Calu3 (cell line): ENCODE measurements at regions not wholly inside any gene's neighbourhood (a gene's known extent, or its start where the extent isn't known, plus 50 kb on each side); places are given as distances from the start of the nearest gene placed in this dataset.

Experiments used
- BruUV-seq: library from RNA; stranded (reverse); fragments of 400-500 nt; replicated peaks from 2 replicates; lab custom pipeline; 2021; lab: Mats Ljungman, UMichigan
- CTCF ChIA-PET: fragments of 300-600 bp; sonication (Branson Sonifier 250); formaldehyde crosslinking; loops from one replicate; lab custom pipeline; 2022; ENCODE audit warnings: antibody characterized with exemption; lab: Charles Lee
- DNase-seq: peaks from one replicate; pipeline ENCODE4 v3.0.0; 2022
- H3K27ac Mint-ChIP-seq: one replicate; pipeline ENCODE4 v1.8.0; 2022; ENCODE audit warnings: mixed read lengths; ENCODE audit not compliant: unreplicated experiment
- H3K27me3 Mint-ChIP-seq: one replicate; pipeline ENCODE4 v1.8.0; 2022; ENCODE audit warnings: mixed read lengths; ENCODE audit not compliant: unreplicated experiment
- H3K36me3 Mint-ChIP-seq: one replicate; pipeline ENCODE4 v1.8.0; 2022; ENCODE audit warnings: mild to moderate bottlenecking, moderate library complexity, mixed read lengths; ENCODE audit not compliant: insufficient read depth, unreplicated experiment
- H3K4me1 Mint-ChIP-seq: one replicate; pipeline ENCODE4 v1.8.0; 2022; ENCODE audit warnings: mild to moderate bottlenecking, low read depth, mixed read lengths; ENCODE audit not compliant: unreplicated experiment
- H3K4me3 Mint-ChIP-seq: one replicate; pipeline ENCODE4 v1.8.0; 2022; ENCODE audit warnings: mild to moderate bottlenecking, low read depth, moderate library complexity, mixed read lengths; ENCODE audit not compliant: unreplicated experiment
- H3K9me3 Mint-ChIP-seq: one replicate; pipeline ENCODE4 v1.8.0; 2022; ENCODE audit warnings: low read depth, mixed read lengths; ENCODE audit not compliant: unreplicated experiment
- intact Hi-C: fragments of 100-400 bp; cut with micrococcal nuclease; formaldehyde crosslinking; loops from one replicate; pipeline ENCODE4 v1.10.0; 2022; ENCODE audit not compliant: unreplicated experiment
- TF ChIP-seq, protein P1 (sequence below): fragments of 200-600 bp; IDR thresholded peaks from one replicate; pipeline ENCODE4 v1.8.0; 2022; ENCODE audit warnings: antibody characterized with exemption; ENCODE audit not compliant: unreplicated experiment

DNA sequence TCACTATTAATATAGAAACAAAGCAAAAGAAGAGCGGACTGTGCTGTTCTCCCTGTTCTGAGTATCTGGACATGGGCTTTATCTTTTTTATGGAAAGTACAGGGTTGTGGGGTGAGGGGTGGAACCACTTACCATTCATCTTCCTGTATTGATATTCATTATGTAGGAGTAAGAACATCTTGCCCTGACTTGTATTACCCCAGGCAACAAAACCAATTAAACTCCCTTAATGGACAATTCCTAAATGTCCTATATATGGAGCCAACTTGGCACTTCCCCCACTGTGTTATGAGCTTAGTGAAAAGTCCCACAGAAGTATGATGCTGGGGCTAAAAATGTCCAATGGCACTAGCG lies 139.9 kb upstream of the KRR1 start:
- peaks cover 53% of the 10 kb centered on the region for H3K4me1 Mint-ChIP-seq
- no peak overlapping the region for H3K27ac Mint-ChIP-seq
- no peak for DNase-seq
- H3K27me3 Mint-ChIP-seq = no peaks in the 10 kb centered on the region
- TF ChIP-seq, protein P1, sequence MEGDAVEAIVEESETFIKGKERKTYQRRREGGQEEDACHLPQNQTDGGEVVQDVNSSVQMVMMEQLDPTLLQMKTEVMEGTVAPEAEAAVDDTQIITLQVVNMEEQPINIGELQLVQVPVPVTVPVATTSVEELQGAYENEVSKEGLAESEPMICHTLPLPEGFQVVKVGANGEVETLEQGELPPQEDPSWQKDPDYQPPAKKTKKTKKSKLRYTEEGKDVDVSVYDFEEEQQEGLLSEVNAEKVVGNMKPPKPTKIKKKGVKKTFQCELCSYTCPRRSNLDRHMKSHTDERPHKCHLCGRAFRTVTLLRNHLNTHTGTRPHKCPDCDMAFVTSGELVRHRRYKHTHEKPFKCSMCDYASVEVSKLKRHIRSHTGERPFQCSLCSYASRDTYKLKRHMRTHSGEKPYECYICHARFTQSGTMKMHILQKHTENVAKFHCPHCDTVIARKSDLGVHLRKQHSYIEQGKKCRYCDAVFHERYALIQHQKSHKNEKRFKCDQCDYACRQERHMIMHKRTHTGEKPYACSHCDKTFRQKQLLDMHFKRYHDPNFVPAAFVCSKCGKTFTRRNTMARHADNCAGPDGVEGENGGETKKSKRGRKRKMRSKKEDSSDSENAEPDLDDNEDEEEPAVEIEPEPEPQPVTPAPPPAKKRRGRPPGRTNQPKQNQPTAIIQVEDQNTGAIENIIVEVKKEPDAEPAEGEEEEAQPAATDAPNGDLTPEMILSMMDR = no peak
- H3K36me3 Mint-ChIP-seq = peaks cover 11% of the 10 kb centered on the region
- BruUV-seq = no TSS peak
- peaks cover 10% of the 10 kb centered on the region for H3K9me3 Mint-ChIP-seq
- CTCF ChIA-PET = no interaction called here
- intact Hi-C loops = no loop called here
- H3K4me3 Mint-ChIP-seq = no peak overlapping the region

DNA sequence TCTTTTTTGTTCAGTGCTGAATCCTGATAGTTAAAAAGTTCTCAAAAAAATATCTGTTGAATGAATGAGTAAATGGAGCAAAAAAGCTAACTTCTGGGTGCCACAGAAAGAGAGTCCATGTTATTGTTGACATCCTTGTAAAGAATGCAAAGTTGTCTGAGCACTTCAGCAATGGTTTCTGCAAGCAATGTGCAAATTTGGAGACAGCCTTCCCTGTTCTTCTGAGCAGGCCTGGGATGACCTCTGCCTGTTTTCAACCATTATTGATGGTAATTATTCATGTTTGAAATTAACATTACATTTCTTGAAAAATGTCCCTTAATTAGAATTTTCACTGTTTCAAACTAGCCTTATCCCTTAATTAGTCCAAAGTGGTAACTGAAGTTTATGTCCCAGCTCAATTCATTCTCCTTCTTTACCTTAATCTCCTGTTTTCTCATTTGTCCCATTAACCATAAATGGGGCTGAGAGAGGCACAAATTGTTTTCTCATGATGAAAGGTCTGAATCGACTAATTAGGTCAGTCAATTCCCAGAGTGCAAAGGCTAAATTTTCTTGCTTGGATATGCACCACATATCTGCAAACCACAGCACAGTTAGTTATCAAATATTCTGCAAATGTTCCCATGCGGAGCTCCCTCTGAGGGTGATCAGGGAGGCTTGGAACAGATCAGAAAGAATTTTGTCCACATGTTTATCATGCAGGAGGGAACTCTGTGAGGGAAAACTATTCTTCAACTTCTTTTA lies 139.4 kb upstream of the KRR1 start:
- CTCF ChIA-PET = no interaction called here
- Mint-ChIP-seq H3K27ac (no peak overlapping the region), H3K9me3 (peaks cover 10% of the 10 kb centered on the region), H3K4me1 (peaks cover 53% of the 10 kb centered on the region), H3K4me3 (no peak overlapping the region), H3K36me3 (peaks cover 7% of the 10 kb centered on the region), H3K27me3 (no peaks in the 10 kb centered on the region)
- no peak for DNase-seq
- no TSS peak for BruUV-seq
- intact Hi-C loops = no loop called here
- TF ChIP-seq, protein P1 = no peak

DNA sequence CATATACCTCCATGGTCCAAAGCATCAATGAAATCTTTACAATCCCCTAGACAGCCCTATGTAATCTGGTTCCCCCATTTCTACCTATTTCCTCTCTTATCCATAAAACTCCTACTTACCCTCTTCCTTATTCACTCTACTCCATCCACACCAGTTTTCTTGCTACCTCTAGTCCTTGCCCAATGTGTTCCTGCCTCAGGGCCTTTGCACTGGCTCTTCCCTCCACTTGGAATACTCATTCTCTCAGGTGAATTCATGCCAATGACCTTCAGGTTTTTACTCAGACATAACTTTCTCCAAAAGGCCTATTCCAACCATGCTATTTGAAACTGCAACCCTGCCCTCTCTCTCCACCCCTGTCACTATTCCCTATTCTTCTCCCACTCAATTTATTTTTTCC lies 138.7 kb upstream of the KRR1 start:
- Mint-ChIP-seq H3K27me3 (no peaks in the 10 kb centered on the region), H3K9me3 (peaks cover 7% of the 10 kb centered on the region), H3K4me3 (no peak overlapping the region), H3K36me3 (peaks cover under 1% of the 10 kb centered on the region), H3K27ac (no peak overlapping the region), H3K4me1 (peaks cover 48% of the 10 kb centered on the region)
- DNase-seq = no peak
- TF ChIP-seq, protein P1 = no peak
- intact Hi-C loops = no loop called here
- CTCF ChIA-PET = interaction anchor here (0.7 kb wide), 1 partner anchor 112 kb away, joined by 3 read pairs; no protein-coding TSS in a partner anchor
- no TSS peak for BruUV-seq

DNA sequence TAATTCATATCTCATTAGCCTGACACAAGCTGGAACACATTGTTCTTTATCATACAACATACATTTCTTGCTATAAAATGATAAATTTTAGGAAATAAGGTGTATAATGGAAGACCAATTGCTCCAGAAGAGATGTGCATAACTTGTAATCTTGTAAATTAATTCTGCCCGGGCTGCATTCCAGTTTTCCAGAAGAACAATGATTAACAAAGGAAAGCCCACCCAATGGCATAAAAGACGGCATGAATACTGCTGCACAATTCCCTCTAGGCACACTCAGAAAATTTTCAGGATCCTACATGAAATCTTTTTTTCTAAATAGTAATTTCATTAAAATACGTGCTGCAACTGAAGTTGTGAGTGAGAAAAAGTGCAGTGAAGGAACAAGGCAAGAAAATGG lies 137.4 kb upstream of the KRR1 start:
- H3K4me1 Mint-ChIP-seq = peaks cover 38% of the 10 kb centered on the region
- peaks cover 7% of the 10 kb centered on the region for H3K9me3 Mint-ChIP-seq
- CTCF ChIA-PET = no interaction called here
- DNase-seq = no peak
- H3K36me3 Mint-ChIP-seq = no peaks in the 10 kb centered on the region
- TF ChIP-seq, protein P1 = no peak
- no peaks in the 10 kb centered on the region for H3K27me3 Mint-ChIP-seq
- no peak overlapping the region for H3K27ac Mint-ChIP-seq
- no peak overlapping the region for H3K4me3 Mint-ChIP-seq
- intact Hi-C loops = no loop called here
- no TSS peak for BruUV-seq
